ENCODE measurements at regions not wholly inside any gene's neighbourhood (a gene's known extent, or its start where the extent isn't known, plus 50 kb on each side); places are given as distances from the start of the nearest gene placed in this dataset.

DNA sequence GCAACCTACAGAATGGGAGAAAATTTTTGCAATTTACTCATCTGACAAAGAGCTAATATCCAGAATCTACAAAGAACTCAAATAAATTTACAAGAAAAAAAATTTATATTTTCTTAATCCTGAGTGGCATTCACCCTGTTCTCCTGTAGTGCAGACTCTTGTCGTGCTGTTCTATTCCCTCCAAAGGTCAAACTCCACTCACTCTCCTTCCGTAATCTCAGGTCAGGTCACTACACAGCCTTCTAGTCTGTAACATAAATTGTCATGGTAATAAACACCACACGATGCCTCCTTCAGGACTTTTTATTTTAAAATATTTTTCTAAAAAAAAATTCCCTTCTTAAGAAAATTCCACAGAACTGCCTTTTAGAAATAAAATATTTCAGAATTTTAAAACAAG, 417.9 kb upstream of the GCFC2 start:
- 38 to 71% methylated on average over 2 to 3 of the region's 3 CpGs for WGBS, 2 experiments (ENCODE audit: insufficient coverage in 1 of 2, insufficient read length in 1 of 2)
- Histone ChIP-seq H3K9ac (ENCODE audit: extremely low read depth, low read length, poor library complexity, severe bottlenecking) (no peak overlapping the region), H3K4me3 (ENCODE audit: low read length) (no peak overlapping the region), H3K27ac (ENCODE audit: low read depth, low read length) (no peak overlapping the region), H3K9me3 (ENCODE audit: control insufficient read depth, low read length) (no peaks in the 10 kb centered on the region), H3K36me3 (ENCODE audit: control insufficient read depth, insufficient read depth, low read length) (no peaks in the 10 kb centered on the region), H3K4me1 (ENCODE audit: control insufficient read depth, insufficient read depth, low read length) (no peaks in the 10 kb centered on the region), H3K27me3 (ENCODE audit: control insufficient read depth, insufficient read depth, low read length, poor library complexity, severe bottlenecking) (no peaks in the 10 kb centered on the region)
- H3K9me3 Mint-ChIP-seq = no peaks in the 10 kb centered on the region
- peaks cover 4% of the 10 kb centered on the region for H3K4me1 Mint-ChIP-seq
- H3K36me3 Mint-ChIP-seq (ENCODE audit: low read depth) = no peaks in the 10 kb centered on the region
- TF ChIP-seq, protein P1, sequence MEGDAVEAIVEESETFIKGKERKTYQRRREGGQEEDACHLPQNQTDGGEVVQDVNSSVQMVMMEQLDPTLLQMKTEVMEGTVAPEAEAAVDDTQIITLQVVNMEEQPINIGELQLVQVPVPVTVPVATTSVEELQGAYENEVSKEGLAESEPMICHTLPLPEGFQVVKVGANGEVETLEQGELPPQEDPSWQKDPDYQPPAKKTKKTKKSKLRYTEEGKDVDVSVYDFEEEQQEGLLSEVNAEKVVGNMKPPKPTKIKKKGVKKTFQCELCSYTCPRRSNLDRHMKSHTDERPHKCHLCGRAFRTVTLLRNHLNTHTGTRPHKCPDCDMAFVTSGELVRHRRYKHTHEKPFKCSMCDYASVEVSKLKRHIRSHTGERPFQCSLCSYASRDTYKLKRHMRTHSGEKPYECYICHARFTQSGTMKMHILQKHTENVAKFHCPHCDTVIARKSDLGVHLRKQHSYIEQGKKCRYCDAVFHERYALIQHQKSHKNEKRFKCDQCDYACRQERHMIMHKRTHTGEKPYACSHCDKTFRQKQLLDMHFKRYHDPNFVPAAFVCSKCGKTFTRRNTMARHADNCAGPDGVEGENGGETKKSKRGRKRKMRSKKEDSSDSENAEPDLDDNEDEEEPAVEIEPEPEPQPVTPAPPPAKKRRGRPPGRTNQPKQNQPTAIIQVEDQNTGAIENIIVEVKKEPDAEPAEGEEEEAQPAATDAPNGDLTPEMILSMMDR (conservative IDR thresholded peaks at IDR 0.05) = no peak
- no peak for DNase-seq
- no peaks in the 10 kb centered on the region for H3K27me3 Mint-ChIP-seq (ENCODE audit: insufficient read depth)
- H3K27ac Mint-ChIP-seq = no peak overlapping the region
- no peak overlapping the region for H3K4me3 Mint-ChIP-seq

DNA sequence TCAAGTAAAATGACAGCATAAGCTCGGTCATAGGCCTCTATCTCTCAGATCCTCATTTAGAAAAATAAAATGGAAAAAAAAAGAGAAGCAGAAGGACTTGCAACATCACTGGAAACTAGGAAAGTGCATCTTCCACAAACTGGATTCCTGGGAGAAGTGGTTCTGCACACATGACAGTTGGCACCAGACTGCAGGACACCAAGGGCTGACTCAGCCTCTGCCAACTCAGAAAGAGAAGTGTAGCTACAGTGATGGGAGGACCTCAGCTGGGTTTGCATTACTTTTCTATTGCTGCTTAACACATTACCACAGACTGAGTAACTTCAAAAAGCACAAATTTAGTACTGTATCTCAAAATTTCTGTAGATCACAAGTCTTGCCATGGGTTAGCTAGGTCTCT, 409.5 kb upstream of the GCFC2 start:
- no peaks in the 10 kb centered on the region for H3K36me3 ChIP-seq (ENCODE audit: control insufficient read depth, insufficient read depth, low read length)
- no peak for DNase-seq
- H3K4me3 Mint-ChIP-seq = no peak overlapping the region
- H3K27ac Mint-ChIP-seq = no peak overlapping the region
- H3K27me3 Mint-ChIP-seq (ENCODE audit: insufficient read depth) = no peaks in the 10 kb centered on the region
- no peaks in the 10 kb centered on the region for H3K4me1 Mint-ChIP-seq
- TF ChIP-seq, protein P1 (conservative IDR thresholded peaks at IDR 0.05) = no peak
- no peak overlapping the region for H3K27ac ChIP-seq (ENCODE audit: low read depth, low read length)
- H3K9me3 ChIP-seq (ENCODE audit: control insufficient read depth, low read length) = peaks cover 4% of the 10 kb centered on the region
- H3K27me3 ChIP-seq (ENCODE audit: control insufficient read depth, insufficient read depth, low read length, poor library complexity, severe bottlenecking) = no peaks in the 10 kb centered on the region
- no peaks in the 10 kb centered on the region for H3K4me1 ChIP-seq (ENCODE audit: control insufficient read depth, insufficient read depth, low read length)
- WGBS, 2 experiments (ENCODE audit: insufficient coverage in 1 of 2, insufficient read length in 1 of 2) = 78% methylated on average over 1 of the region's 1 CpG; no CpG with 5 or more reads in 1 of the 2 experiments
- H3K9me3 Mint-ChIP-seq = no peaks in the 10 kb centered on the region
- no peak overlapping the region for H3K4me3 ChIP-seq (ENCODE audit: low read length)
- no peaks in the 10 kb centered on the region for H3K36me3 Mint-ChIP-seq (ENCODE audit: low read depth)
- H3K9ac ChIP-seq (ENCODE audit: extremely low read depth, low read length, poor library complexity, severe bottlenecking) = no peak overlapping the region

DNA sequence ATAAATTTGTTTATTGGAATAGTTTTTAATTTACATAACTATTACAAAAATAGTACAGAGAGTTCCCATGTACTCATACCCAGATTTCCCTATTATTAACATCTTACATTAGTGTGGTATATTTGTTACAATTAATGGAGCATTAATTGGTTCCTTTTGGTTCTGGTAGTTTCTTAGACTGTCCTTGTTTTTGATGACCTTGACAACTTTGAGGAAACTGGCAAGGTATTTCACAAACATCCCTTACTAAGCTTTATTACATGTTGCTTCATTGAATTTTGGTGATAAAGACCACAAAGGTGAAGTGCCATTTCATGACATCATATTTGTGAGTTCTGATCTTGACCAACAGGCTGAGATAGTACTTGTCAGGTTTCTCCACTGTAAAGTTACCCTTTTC, 379.0 kb upstream of the GCFC2 start:
- no peak overlapping the region for H3K27ac ChIP-seq (ENCODE audit: low read depth, low read length)
- H3K9me3 ChIP-seq (ENCODE audit: control insufficient read depth, low read length) = no peaks in the 10 kb centered on the region
- Mint-ChIP-seq H3K4me3 (no peak overlapping the region), H3K27me3 (ENCODE audit: insufficient read depth) (no peaks in the 10 kb centered on the region), H3K4me1 (no peaks in the 10 kb centered on the region), H3K27ac (no peak overlapping the region), H3K9me3 (peaks cover 2% of the 10 kb centered on the region), H3K36me3 (ENCODE audit: low read depth) (no peaks in the 10 kb centered on the region)
- no peaks in the 10 kb centered on the region for H3K27me3 ChIP-seq (ENCODE audit: control insufficient read depth, insufficient read depth, low read length, poor library complexity, severe bottlenecking)
- H3K4me1 ChIP-seq (ENCODE audit: control insufficient read depth, insufficient read depth, low read length) = no peaks in the 10 kb centered on the region
- no peaks in the 10 kb centered on the region for H3K36me3 ChIP-seq (ENCODE audit: control insufficient read depth, insufficient read depth, low read length)
- no peak for DNase-seq
- no peak overlapping the region for H3K4me3 ChIP-seq (ENCODE audit: low read length)
- TF ChIP-seq, protein P1 (conservative IDR thresholded peaks at IDR 0.05) = no peak
- no peak overlapping the region for H3K9ac ChIP-seq (ENCODE audit: extremely low read depth, low read length, poor library complexity, severe bottlenecking)
